HEK293 (cell line): ENCODE measurements at regions not wholly inside any gene's neighbourhood (a gene's known extent, or its start where the extent isn't known, plus 50 kb on each side); places are given as distances from the start of the nearest gene placed in this dataset.

ENCODE experiments used
- CTCF ChIA-PET: fragments of 350-600 bp; formaldehyde crosslinking; extraction: SDS; loops from one replicate; lab custom pipeline; 2021; ENCODE audit warnings: antibody characterized with exemption; lab: Yijun Ruan, JAX
- POLR2A ChIA-PET: fragments of 300-600 bp; formaldehyde crosslinking; extraction: SDS; loops from one replicate; lab custom pipeline; 2020; ENCODE audit warnings: antibody characterized with exemption, inconsistent platforms; lab: Yijun Ruan, JAX
- H3K27ac ChIP-seq: fragments of 200-500 bp; sonication (Bioruptor generic); 2 replicates; pipeline ENCODE4 v1.5.1; 2014; ENCODE audit warnings: low read depth, low read length, control low read depth, inconsistent platforms; ENCODE audit errors: extremely low read depth
- H3K36me3 ChIP-seq, 2 experiments: fragments of 200-500 bp in 1 of 2; sonication (Bioruptor generic) in 1 of 2; 1 replicate in 1 of 2; 2 replicates in 1 of 2; pipeline ENCODE4 v1.5.1; 2014 to 2017; ENCODE audit warnings: inconsistent platforms in 2 of 2, low read length in 2 of 2; ENCODE audit not compliant: control insufficient read depth in 2 of 2, insufficient read depth in 1 of 2
- H3K4me1 ChIP-seq: fragments of 200-500 bp; sonication (Bioruptor generic); 2 replicates; pipeline ENCODE4 v1.5.1; 2014; ENCODE audit warnings: mild to moderate bottlenecking, low read length, inconsistent platforms; ENCODE audit not compliant: control insufficient read depth, insufficient read depth
- H3K4me3 ChIP-seq: 2 replicates; pipeline ENCODE4 v1.5.1; 2011; ENCODE audit warnings: low read depth, mild to moderate bottlenecking, control low read depth, low read length, moderate library complexity
- H3K9me3 ChIP-seq: fragments of 200-500 bp; sonication (Bioruptor generic); 2 replicates; pipeline ENCODE4 v1.5.1; 2014; ENCODE audit warnings: low read depth, low read length, inconsistent platforms; ENCODE audit not compliant: control insufficient read depth, insufficient read depth
- AEBP2 ChIP-seq: fragments of 450-650 bp; formaldehyde crosslinking; IDR thresholded peaks from 2 replicates; pipeline ENCODE4 v1.5.1; 2016; ENCODE audit warnings: missing biosample characterization, missing genetic modification characterization, borderline replicate concordance
- EGR2 ChIP-seq: fragments of 450-650 bp; formaldehyde crosslinking; IDR thresholded peaks from 2 replicates; pipeline ENCODE4 v1.5.1; 2016; ENCODE audit warnings: low read depth, missing biosample characterization, missing genetic modification characterization
- HOXA7 ChIP-seq: sonication (generic); formaldehyde crosslinking; IDR thresholded peaks from 2 replicates; pipeline ENCODE4 v1.8.1; 2022; ENCODE audit warnings: missing genetic modification reagents, borderline replicate concordance
- KLF9 ChIP-seq: fragments of 450-650 bp; formaldehyde crosslinking; IDR thresholded peaks from 2 replicates; pipeline ENCODE4 v1.5.1; 2016; ENCODE audit warnings: missing biosample characterization, missing genetic modification characterization, low read depth
- MYNN ChIP-seq: fragments of 450-650 bp; formaldehyde crosslinking; IDR thresholded peaks from 2 replicates; pipeline ENCODE4 v1.5.1; 2016; ENCODE audit warnings: missing biosample characterization, missing genetic modification characterization, borderline replicate concordance
- PATZ1 ChIP-seq: fragments of 450-650 bp; formaldehyde crosslinking; IDR thresholded peaks from 2 replicates; pipeline ENCODE4 v1.5.1; 2016; ENCODE audit warnings: missing biosample characterization, missing genetic modification characterization
- PRDM6 ChIP-seq: fragments of 450-650 bp; formaldehyde crosslinking; IDR thresholded peaks from 2 replicates; pipeline ENCODE4 v1.5.1; 2017; ENCODE audit warnings: missing biosample characterization, missing genetic modification characterization
- SCRT1 ChIP-seq: fragments of 450-650 bp; formaldehyde crosslinking; IDR thresholded peaks from 2 replicates; pipeline ENCODE4 v1.5.1; 2016; ENCODE audit warnings: missing biosample characterization, missing genetic modification characterization, borderline replicate concordance
- TSHZ1 ChIP-seq: fragments of 450-650 bp; formaldehyde crosslinking; IDR thresholded peaks from 2 replicates; pipeline ENCODE4 v1.5.1; 2016; ENCODE audit warnings: missing biosample characterization, missing genetic modification characterization, borderline replicate concordance
- ZNF132 ChIP-seq: fragments of 450-650 bp; formaldehyde crosslinking; IDR thresholded peaks from 2 replicates; pipeline ENCODE4 v1.5.1; 2017; ENCODE audit warnings: missing biosample characterization, missing genetic modification characterization, borderline replicate concordance
- ZNF175 ChIP-seq: fragments of 450-650 bp; formaldehyde crosslinking; IDR thresholded peaks from 2 replicates; pipeline ENCODE4 v1.5.1; 2016; ENCODE audit warnings: missing biosample characterization, missing genetic modification characterization
- ZNF2 ChIP-seq: fragments of 450-650 bp; formaldehyde crosslinking; IDR thresholded peaks from 2 replicates; pipeline ENCODE4 v1.5.1; 2016; ENCODE audit warnings: missing biosample characterization, missing genetic modification characterization
- ZNF26 ChIP-seq: fragments of 450-650 bp; formaldehyde crosslinking; IDR thresholded peaks from 2 replicates; pipeline ENCODE4 v1.5.1; 2016; ENCODE audit warnings: missing biosample characterization, missing genetic modification characterization
- ZNF394 ChIP-seq: fragments of 450-650 bp; formaldehyde crosslinking; IDR thresholded peaks from 2 replicates; pipeline ENCODE4 v1.5.1; 2016; ENCODE audit warnings: missing biosample characterization, missing genetic modification characterization, mild to moderate bottlenecking, moderate library complexity, borderline replicate concordance
- ZNF398 ChIP-seq: fragments of 450-650 bp; formaldehyde crosslinking; IDR thresholded peaks from 2 replicates; pipeline ENCODE4 v1.5.1; 2017; ENCODE audit warnings: missing biosample characterization, missing genetic modification characterization
- ZNF404 ChIP-seq: fragments of 450-650 bp; formaldehyde crosslinking; IDR thresholded peaks from 2 replicates; pipeline ENCODE4 v1.5.1; 2017; ENCODE audit warnings: missing biosample characterization, missing genetic modification characterization
- ZNF510 ChIP-seq: fragments of 450-650 bp; formaldehyde crosslinking; IDR thresholded peaks from 2 replicates; pipeline ENCODE4 v1.5.1; 2018; ENCODE audit warnings: mild to moderate bottlenecking, missing genetic modification characterization, missing biosample characterization; ENCODE audit not compliant: insufficient replicate concordance
- ZNF513 ChIP-seq: fragments of 450-650 bp; IDR thresholded peaks from 2 replicates; pipeline ENCODE4 v1.5.1; 2018; ENCODE audit warnings: missing biosample characterization, missing genetic modification characterization
- ZNF555 ChIP-seq: fragments of 450-650 bp; formaldehyde crosslinking; conservative IDR thresholded peaks from 2 replicates; pipeline ENCODE4 v1.5.1; 2017; ENCODE audit warnings: missing biosample characterization, mild to moderate bottlenecking, missing genetic modification characterization, inconsistent platforms
- ZNF670 ChIP-seq: fragments of 450-650 bp; formaldehyde crosslinking; IDR thresholded peaks from 2 replicates; pipeline ENCODE4 v1.5.1; 2016; ENCODE audit warnings: missing biosample characterization, missing genetic modification characterization, low read depth
- ZNF677 ChIP-seq: fragments of 450-650 bp; IDR thresholded peaks from 2 replicates; pipeline ENCODE4 v1.5.0; 2018; ENCODE audit warnings: missing biosample characterization, mild to moderate bottlenecking, missing genetic modification characterization, moderate library complexity
- ZNF785 ChIP-seq: fragments of 450-650 bp; formaldehyde crosslinking; IDR thresholded peaks from 2 replicates; pipeline ENCODE4 v1.5.1; 2016; ENCODE audit warnings: missing biosample characterization, missing genetic modification characterization

- POLR2A ChIA-PET: no interaction called here
- Histone ChIP-seq H3K4me3 (no peak overlapping the region), H3K4me1 (no peaks in the 10 kb centered on the region), H3K27ac (no peak overlapping the region), H3K36me3 (no peaks in the 10 kb centered on the region), H3K9me3 (no peaks in the 10 kb centered on the region)
- CTCF ChIA-PET: interaction anchor here (0.7 to 1.6 kb wide), 4 partner anchors 30 to 700 kb away, joined by 3 to 7 read pairs (median 3); no protein-coding TSS in a partner anchor
- TF ChIP-seq AEBP2 (tag by site-specific recombination) (no peak), ZNF404 (tag by site-specific recombination) (no peak), SCRT1 (tag by site-specific recombination) (no peak), ZNF394 (no peak), ZNF132 (tag by site-specific recombination) (no peak), KLF9 (tag by site-specific recombination) (no peak), ZNF398 (no peak), ZNF510 (tag by site-specific recombination) (no peak), ZNF175 (tag by site-specific recombination) (no peak), ZNF785 (tag by site-specific recombination) (no peak), ZNF513 (tag by site-specific recombination) (no peak), PATZ1 (tag by site-specific recombination) (no peak), ZNF555 (tag by site-specific recombination) (no peak), ZNF670 (tag by site-specific recombination) (no peak), ZNF2 (tag by site-specific recombination) (no peak), HOXA7 (no peak), ZNF677 (tag by site-specific recombination) (no peak), EGR2 (tag by site-specific recombination) (no peak), TSHZ1 (tag by site-specific recombination) (no peak), MYNN (tag by site-specific recombination) (no peak), PRDM6 (no peak), ZNF26 (tag by site-specific recombination) (no peak)
These were observed 646.3 kb downstream of the UTRN start for GRCh38 chr6:144931172-144932035.
